ENCODE measurements at regions not wholly inside any gene's neighbourhood (a gene's known extent, or its start where the extent isn't known, plus 50 kb on each side); places are given as distances from the start of the nearest gene placed in this dataset.
"Not testable (repeated sequence)": the region's sequence is repeated elsewhere in the genome, so short reads cannot be mapped to it uniquely, and the experiment has no call there.

GRCh38 chr5:18653216-18653752 is 1019.0 kb downstream of the TAF11L14 start:
- no peak for DNase-seq
- Histone ChIP-seq H3K27ac (ENCODE audit: insufficient read depth, low read length, poor library complexity, severe bottlenecking) (no peak overlapping the region), H3K4me3 (ENCODE audit: low read depth, low read length) (no peak overlapping the region), H3K27me3 (ENCODE audit: control insufficient read depth, insufficient read depth, low read length) (no peaks in the 10 kb centered on the region), H3K9me3 (ENCODE audit: control insufficient read depth in 2 of 2, low read length in 2 of 2) (no peaks in the 10 kb centered on the region), H3K36me3 (ENCODE audit: control insufficient read depth, insufficient read depth, low read length) (no peaks in the 10 kb centered on the region), H3K4me1 (ENCODE audit: control insufficient read depth, insufficient read depth, low read length, poor library complexity, severe bottlenecking) (no peaks in the 10 kb centered on the region)
- Mint-ChIP-seq H3K27ac (no peak overlapping the region), H3K9me3 (peaks cover 2 to 19% (median 6%) of the 10 kb centered on the region in 7 donors), H3K4me3 (no peak overlapping the region), H3K27me3 (no peaks in the 10 kb centered on the region), H3K4me1 (no peaks in the 10 kb centered on the region), H3K36me3 (no peaks in the 10 kb centered on the region)
- ATAC-seq (ENCODE audit: low read depth in 2 of 2), result no peak

- Mint-ChIP-seq H3K36me3 (no peaks in the 10 kb centered on the region), H3K4me1 (no peaks in the 10 kb centered on the region), H3K27ac (no peak overlapping the region), H3K27me3 (no peaks in the 10 kb centered on the region), H3K4me3 (no peak overlapping the region), H3K9me3 (peaks cover 0 to 4% (median 0%) of the 10 kb centered on the region in 7 donors)
- Histone ChIP-seq H3K36me3 (ENCODE audit: control insufficient read depth, insufficient read depth, low read length) (no peaks in the 10 kb centered on the region), H3K27me3 (ENCODE audit: control insufficient read depth, insufficient read depth, low read length) (no peaks in the 10 kb centered on the region), H3K4me1 (ENCODE audit: control insufficient read depth, insufficient read depth, low read length, poor library complexity, severe bottlenecking) (no peaks in the 10 kb centered on the region), H3K9me3 (ENCODE audit: control insufficient read depth in 2 of 2, low read length in 2 of 2) (no peaks in the 10 kb centered on the region), H3K27ac (ENCODE audit: insufficient read depth, low read length, poor library complexity, severe bottlenecking) (no peak overlapping the region), H3K4me3 (ENCODE audit: low read depth, low read length) (no peak overlapping the region)
- no peak for ATAC-seq (ENCODE audit: low read depth in 2 of 2)
- no peak for DNase-seq
Observed at GRCh38 chr5:18660511-18660910, 1026.3 kb downstream of the TAF11L14 start.

- Mint-ChIP-seq H3K36me3 (no peaks in the 10 kb centered on the region), H3K27me3 (no peaks in the 10 kb centered on the region), H3K4me3 (no peak overlapping the region)
Observed at GRCh38 chr5:18662231-18662630, 1028.0 kb downstream of the TAF11L14 start.

GRCh38 chr5:18674212-18674611 is 1040.0 kb downstream of the TAF11L14 start:
- H3K27me3 Mint-ChIP-seq; H3K27ac Mint-ChIP-seq; H3K36me3 Mint-ChIP-seq; H3K36me3 ChIP-seq (ENCODE audit: control insufficient read depth, insufficient read depth, low read length); DNase-seq; H3K4me3 ChIP-seq (ENCODE audit: low read depth, low read length); H3K9me3 ChIP-seq (ENCODE audit: control insufficient read depth in 2 of 2, low read length in 2 of 2); H3K4me3 Mint-ChIP-seq; H3K27me3 ChIP-seq (ENCODE audit: control insufficient read depth, insufficient read depth, low read length); ATAC-seq (ENCODE audit: low read depth in 2 of 2); H3K4me1 ChIP-seq (ENCODE audit: control insufficient read depth, insufficient read depth, low read length, poor library complexity, severe bottlenecking); H3K9me3 Mint-ChIP-seq; H3K27ac ChIP-seq (ENCODE audit: insufficient read depth, low read length, poor library complexity, severe bottlenecking); H3K4me1 Mint-ChIP-seq: not testable (repeated sequence)

More at GRCh38 chr5:18662231-18662630, 1028.0 kb downstream of the TAF11L14 start:
- Histone ChIP-seq H3K27ac (ENCODE audit: insufficient read depth, low read length, poor library complexity, severe bottlenecking) (no peak overlapping the region), H3K4me1 (ENCODE audit: control insufficient read depth, insufficient read depth, low read length, poor library complexity, severe bottlenecking) (no peaks in the 10 kb centered on the region), H3K36me3 (ENCODE audit: control insufficient read depth, insufficient read depth, low read length) (no peaks in the 10 kb centered on the region), H3K9me3 (ENCODE audit: control insufficient read depth in 2 of 2, low read length in 2 of 2) (no peaks in the 10 kb centered on the region), H3K27me3 (ENCODE audit: control insufficient read depth, insufficient read depth, low read length) (no peaks in the 10 kb centered on the region), H3K4me3 (ENCODE audit: low read depth, low read length) (no peak overlapping the region)
- no peaks in the 10 kb centered on the region for H3K4me1 Mint-ChIP-seq
- no peak for DNase-seq
- peaks cover 0 to 3% (median 0%) of the 10 kb centered on the region in 7 donors for H3K9me3 Mint-ChIP-seq
- no peak overlapping the region for H3K27ac Mint-ChIP-seq
- ATAC-seq (ENCODE audit: low read depth in 2 of 2), result no peak

- Histone ChIP-seq H3K27me3 (ENCODE audit: control insufficient read depth, insufficient read depth, low read length) (no peaks in the 10 kb centered on the region), H3K36me3 (ENCODE audit: control insufficient read depth, insufficient read depth, low read length) (no peaks in the 10 kb centered on the region), H3K4me3 (ENCODE audit: low read depth, low read length) (no peak overlapping the region), H3K27ac (ENCODE audit: insufficient read depth, low read length, poor library complexity, severe bottlenecking) (no peak overlapping the region), H3K9me3 (ENCODE audit: control insufficient read depth in 2 of 2, low read length in 2 of 2) (no peaks in the 10 kb centered on the region), H3K4me1 (ENCODE audit: control insufficient read depth, insufficient read depth, low read length, poor library complexity, severe bottlenecking) (no peaks in the 10 kb centered on the region)
- H3K4me1 Mint-ChIP-seq, result no peaks in the 10 kb centered on the region
- no peak overlapping the region for H3K4me3 Mint-ChIP-seq
- peaks cover 0 to 2% (median 0%) of the 10 kb centered on the region in 7 donors for H3K9me3 Mint-ChIP-seq
- DNase-seq (no peak), ATAC-seq (ENCODE audit: low read depth in 2 of 2) (no peak)
- H3K27me3 Mint-ChIP-seq, result peaks cover 4% of the 10 kb centered on the region
- H3K36me3 Mint-ChIP-seq, result no peaks in the 10 kb centered on the region
- no peak overlapping the region for H3K27ac Mint-ChIP-seq
Observed at GRCh38 chr5:18675041-18675440, 1040.8 kb downstream of the TAF11L14 start.

- H3K4me3 Mint-ChIP-seq, result no peak overlapping the region
- H3K4me1 ChIP-seq (ENCODE audit: control insufficient read depth, insufficient read depth, low read length, poor library complexity, severe bottlenecking), result no peaks in the 10 kb centered on the region
- ATAC-seq (ENCODE audit: low read depth in 2 of 2) (no peak), DNase-seq (no peak)
- no peaks in the 10 kb centered on the region for H3K27me3 ChIP-seq (ENCODE audit: control insufficient read depth, insufficient read depth, low read length)
- no peak overlapping the region for H3K4me3 ChIP-seq (ENCODE audit: low read depth, low read length)
- no peak overlapping the region for H3K27ac Mint-ChIP-seq
- no peaks in the 10 kb centered on the region for H3K36me3 Mint-ChIP-seq
- no peaks in the 10 kb centered on the region for H3K4me1 Mint-ChIP-seq
- peaks cover 4% of the 10 kb centered on the region for H3K27me3 Mint-ChIP-seq
- no peaks in the 10 kb centered on the region for H3K9me3 ChIP-seq (ENCODE audit: control insufficient read depth in 2 of 2, low read length in 2 of 2)
- peaks cover 0 to 8% (median 0%) of the 10 kb centered on the region in 7 donors for H3K9me3 Mint-ChIP-seq
- no peaks in the 10 kb centered on the region for H3K36me3 ChIP-seq (ENCODE audit: control insufficient read depth, insufficient read depth, low read length)
- no peak overlapping the region for H3K27ac ChIP-seq (ENCODE audit: insufficient read depth, low read length, poor library complexity, severe bottlenecking)
Observed at GRCh38 chr5:18686253-18686652, 1052.0 kb downstream of the TAF11L14 start.

GRCh38 chr5:18687429-18687828 is 1053.2 kb downstream of the TAF11L14 start:
- no peaks in the 10 kb centered on the region for H3K36me3 Mint-ChIP-seq
- H3K4me3 Mint-ChIP-seq, result no peak overlapping the region
- Histone ChIP-seq H3K27ac (ENCODE audit: insufficient read depth, low read length, poor library complexity, severe bottlenecking) (no peak overlapping the region), H3K4me3 (ENCODE audit: low read depth, low read length) (no peak overlapping the region), H3K27me3 (ENCODE audit: control insufficient read depth, insufficient read depth, low read length) (no peaks in the 10 kb centered on the region), H3K36me3 (ENCODE audit: control insufficient read depth, insufficient read depth, low read length) (no peaks in the 10 kb centered on the region), H3K9me3 (ENCODE audit: control insufficient read depth in 2 of 2, low read length in 2 of 2) (no peaks in the 10 kb centered on the region), H3K4me1 (ENCODE audit: control insufficient read depth, insufficient read depth, low read length, poor library complexity, severe bottlenecking) (no peaks in the 10 kb centered on the region)
- DNase-seq, result no peak
- no peak for ATAC-seq (ENCODE audit: low read depth in 2 of 2)
- H3K4me1 Mint-ChIP-seq, result no peaks in the 10 kb centered on the region
- no peak overlapping the region for H3K27ac Mint-ChIP-seq
- peaks cover 4% of the 10 kb centered on the region for H3K27me3 Mint-ChIP-seq
- peaks cover 0 to 8% (median 0%) of the 10 kb centered on the region in 7 donors for H3K9me3 Mint-ChIP-seq

GRCh38 chr5:18699681-18700080 is 1065.4 kb downstream of the TAF11L14 start:
- H3K4me3 ChIP-seq (ENCODE audit: low read depth, low read length), result no peak overlapping the region
- Mint-ChIP-seq H3K4me3 (peak overlapping the region in 1 of 4 donors; percentile 69), H3K27me3 (no peaks in the 10 kb centered on the region), H3K27ac (no peak overlapping the region), H3K9me3 (no peaks in the 10 kb centered on the region), H3K36me3 (no peaks in the 10 kb centered on the region), H3K4me1 (peaks cover 0 to 14% (median 6%) of the 10 kb centered on the region in 4 donors)
- peaks cover 8% of the 10 kb centered on the region for H3K4me1 ChIP-seq (ENCODE audit: control insufficient read depth, insufficient read depth, low read length, poor library complexity, severe bottlenecking)
- H3K36me3 ChIP-seq (ENCODE audit: control insufficient read depth, insufficient read depth, low read length), result no peaks in the 10 kb centered on the region
- no peak overlapping the region for H3K27ac ChIP-seq (ENCODE audit: insufficient read depth, low read length, poor library complexity, severe bottlenecking)
- ATAC-seq (ENCODE audit: low read depth in 2 of 2) (no peak), DNase-seq (no peak)
- H3K9me3 ChIP-seq (ENCODE audit: control insufficient read depth in 2 of 2, low read length in 2 of 2), result no peaks in the 10 kb centered on the region
- H3K27me3 ChIP-seq (ENCODE audit: control insufficient read depth, insufficient read depth, low read length), result no peaks in the 10 kb centered on the region
